ENCODE measurements at regions not wholly inside any gene's neighbourhood (a gene's known extent, or its start where the extent isn't known, plus 50 kb on each side); places are given as distances from the start of the nearest gene placed in this dataset.

GRCh38 chr3:36196058-36196457 lies 184.2 kb upstream of the STAC start:
- Histone ChIP-seq H3K27me3 (ENCODE audit: insufficient read depth, low read depth) (no peaks in the 10 kb centered on the region), H3K4me3 (IDR thresholded peaks at IDR 0.05; ENCODE audit: insufficient read depth, low read depth, low read length) (no peak overlapping the region), H3K9ac (no peak overlapping the region), H3K4me2 (no peak overlapping the region), H3K36me3 (ENCODE audit: insufficient read depth) (no peaks in the 10 kb centered on the region), H3K4me1 (ENCODE audit: low read depth, poor library complexity, severe bottlenecking) (no peaks in the 10 kb centered on the region), H3K79me2 (ENCODE audit: insufficient read depth, low read depth) (no peaks in the 10 kb centered on the region), H2AFZ (ENCODE audit: low read depth) (no peak overlapping the region), H4K20me1 (ENCODE audit: insufficient read depth) (no peaks in the 10 kb centered on the region), H3K27ac (no peak overlapping the region)
- TF ChIP-seq CTCF (conservative IDR thresholded peaks at IDR 0.05; ENCODE audit: low read depth, low read length) = no peak

GRCh38 chr3:36197151-36197550 lies 183.2 kb upstream of the STAC start:
- H3K4me2 ChIP-seq = no peak overlapping the region

GRCh38 chr3:36201546-36201945 lies 178.8 kb upstream of the STAC start:
- H3K4me2 ChIP-seq = no peak overlapping the region
- H3K79me2 ChIP-seq (ENCODE audit: insufficient read depth, low read depth) = no peaks in the 10 kb centered on the region
- no peaks in the 10 kb centered on the region for H3K4me1 ChIP-seq (ENCODE audit: low read depth, poor library complexity, severe bottlenecking)
- H3K27ac ChIP-seq = no peak overlapping the region
- no peak overlapping the region for H2AFZ ChIP-seq (ENCODE audit: low read depth)
- H3K4me3 ChIP-seq (IDR thresholded peaks at IDR 0.05; ENCODE audit: insufficient read depth, low read depth, low read length) = no peak overlapping the region
- H4K20me1 ChIP-seq (ENCODE audit: insufficient read depth) = no peaks in the 10 kb centered on the region
- H3K36me3 ChIP-seq (ENCODE audit: insufficient read depth) = no peaks in the 10 kb centered on the region
- no peak overlapping the region for H3K9ac ChIP-seq
- TF ChIP-seq CTCF (conservative IDR thresholded peaks at IDR 0.05; ENCODE audit: low read depth, low read length) = no peak
- no peaks in the 10 kb centered on the region for H3K27me3 ChIP-seq (ENCODE audit: insufficient read depth, low read depth)

More at GRCh38 chr3:36197151-36197550, 183.2 kb upstream of the STAC start:
- Histone ChIP-seq H3K27me3 (ENCODE audit: insufficient read depth, low read depth) (no peaks in the 10 kb centered on the region), H3K27ac (no peak overlapping the region), H3K9ac (no peak overlapping the region), H3K79me2 (ENCODE audit: insufficient read depth, low read depth) (no peaks in the 10 kb centered on the region), H2AFZ (ENCODE audit: low read depth) (no peak overlapping the region), H3K4me3 (IDR thresholded peaks at IDR 0.05; ENCODE audit: insufficient read depth, low read depth, low read length) (no peak overlapping the region), H3K4me1 (ENCODE audit: low read depth, poor library complexity, severe bottlenecking) (no peaks in the 10 kb centered on the region), H3K36me3 (ENCODE audit: insufficient read depth) (no peaks in the 10 kb centered on the region), H4K20me1 (ENCODE audit: insufficient read depth) (no peaks in the 10 kb centered on the region)
- no peak for TF ChIP-seq CTCF (conservative IDR thresholded peaks at IDR 0.05; ENCODE audit: low read depth, low read length)

GRCh38 chr3:36206956-36207580 lies 173.2 kb upstream of the STAC start:
- H3K27me3 ChIP-seq (ENCODE audit: insufficient read depth, low read depth) = no peaks in the 10 kb centered on the region
- H3K36me3 ChIP-seq (ENCODE audit: insufficient read depth) = no peaks in the 10 kb centered on the region
- no peak overlapping the region for H2AFZ ChIP-seq (ENCODE audit: low read depth)
- no peaks in the 10 kb centered on the region for H3K79me2 ChIP-seq (ENCODE audit: insufficient read depth, low read depth)
- no peaks in the 10 kb centered on the region for H3K4me1 ChIP-seq (ENCODE audit: low read depth, poor library complexity, severe bottlenecking)
- H3K4me2 ChIP-seq = no peak overlapping the region
- no peak overlapping the region for H3K27ac ChIP-seq
- no peaks in the 10 kb centered on the region for H4K20me1 ChIP-seq (ENCODE audit: insufficient read depth)
- no peak for TF ChIP-seq CTCF (conservative IDR thresholded peaks at IDR 0.05; ENCODE audit: low read depth, low read length)
- no peak overlapping the region for H3K9ac ChIP-seq
- H3K4me3 ChIP-seq (IDR thresholded peaks at IDR 0.05; ENCODE audit: insufficient read depth, low read depth, low read length) = no peak overlapping the region
